Parathyroid adenoma (tissue), 2 donors: ENCODE measurements at regions not wholly inside any gene's neighbourhood (a gene's known extent, or its start where the extent isn't known, plus 50 kb on each side); places are given as distances from the start of the nearest gene placed in this dataset.

ENCODE experiments used
- H2AFZ ChIP-seq: fragments of 300-600 bp; sonication (generic); one replicate; pipeline ENCODE4 v1.7.0; 2017; ENCODE audit warnings: antibody characterized with exemption, mild to moderate bottlenecking
- H3K27ac ChIP-seq: fragments of 300-600 bp; sonication (generic); one replicate; pipeline ENCODE4 v1.7.0; 2017
- H3K27me3 ChIP-seq: fragments of 300-600 bp; sonication (generic); one replicate; pipeline ENCODE4 v1.7.0; 2017; ENCODE audit warnings: low read length; ENCODE audit not compliant: control insufficient read depth, insufficient read depth
- H3K36me3 ChIP-seq: fragments of 300-600 bp; sonication (generic); one replicate; pipeline ENCODE4 v1.7.0; 2017; ENCODE audit warnings: low read length; ENCODE audit not compliant: control insufficient read depth, insufficient read depth
- H3K4me1 ChIP-seq: fragments of 300-600 bp; sonication (generic); one replicate; pipeline ENCODE4 v1.7.0; 2017; ENCODE audit warnings: control low read depth
- H3K4me2 ChIP-seq: fragments of 300-600 bp; sonication (generic); one replicate; pipeline ENCODE4 v1.7.0; 2017; ENCODE audit warnings: low read length
- H3K4me3 ChIP-seq: fragments of 300-600 bp; sonication (generic); one replicate; pipeline ENCODE4 v1.7.0; 2017; ENCODE audit warnings: low read depth, low read length
- H3K79me2 ChIP-seq: fragments of 300-600 bp; sonication (generic); one replicate; pipeline ENCODE4 v1.7.0; 2017; ENCODE audit warnings: control low read depth
- H3K9ac ChIP-seq: fragments of 300-600 bp; sonication (generic); one replicate; pipeline ENCODE4 v1.7.0; 2017; ENCODE audit warnings: mild to moderate bottlenecking
- H3K9me3 ChIP-seq: fragments of 300-600 bp; sonication (generic); one replicate; pipeline ENCODE4 v1.7.0; 2017; ENCODE audit warnings: low read length; ENCODE audit not compliant: control insufficient read depth
- TF ChIP-seq, protein P1 (sequence below): fragments of 300-600 bp; sonication (generic); IDR thresholded peaks from one replicate; pipeline ENCODE4 v1.7.0; 2017; ENCODE audit warnings: antibody characterized with exemption, mild to moderate bottlenecking
- donor health status: primary hyperparathyroidism.

DNA sequence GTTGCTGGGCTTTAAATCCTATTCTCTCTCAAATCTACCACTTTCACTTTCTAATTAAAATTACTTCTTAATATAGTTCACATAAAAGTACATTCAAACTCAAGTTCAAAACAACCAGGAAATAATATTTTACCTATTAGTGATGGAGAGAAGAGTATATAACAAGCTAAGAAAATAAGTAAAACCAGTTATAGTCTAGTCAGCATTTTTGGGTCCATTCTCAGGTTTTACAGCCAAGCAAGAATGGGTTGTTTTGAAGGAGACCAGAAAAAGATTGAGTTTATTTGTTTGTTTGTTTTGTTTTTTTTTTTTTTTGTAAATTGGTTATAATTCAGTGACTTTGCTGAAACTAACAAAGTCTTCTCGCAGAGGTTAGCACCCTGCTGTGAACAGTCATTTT is 106.3 kb upstream of the PTPRZ1 start:
- Histone ChIP-seq H3K9ac (no peak overlapping the region), H3K4me2 (no peak overlapping the region), H3K4me3 (no peak overlapping the region), H3K36me3 (no peaks in the 10 kb centered on the region), H3K27me3 (no peaks in the 10 kb centered on the region), H3K27ac (no peak overlapping the region), H3K9me3 (no peaks in the 10 kb centered on the region), H2AFZ (no peak overlapping the region), H3K79me2 (no peaks in the 10 kb centered on the region), H3K4me1 (no peaks in the 10 kb centered on the region)
- TF ChIP-seq, protein P1, sequence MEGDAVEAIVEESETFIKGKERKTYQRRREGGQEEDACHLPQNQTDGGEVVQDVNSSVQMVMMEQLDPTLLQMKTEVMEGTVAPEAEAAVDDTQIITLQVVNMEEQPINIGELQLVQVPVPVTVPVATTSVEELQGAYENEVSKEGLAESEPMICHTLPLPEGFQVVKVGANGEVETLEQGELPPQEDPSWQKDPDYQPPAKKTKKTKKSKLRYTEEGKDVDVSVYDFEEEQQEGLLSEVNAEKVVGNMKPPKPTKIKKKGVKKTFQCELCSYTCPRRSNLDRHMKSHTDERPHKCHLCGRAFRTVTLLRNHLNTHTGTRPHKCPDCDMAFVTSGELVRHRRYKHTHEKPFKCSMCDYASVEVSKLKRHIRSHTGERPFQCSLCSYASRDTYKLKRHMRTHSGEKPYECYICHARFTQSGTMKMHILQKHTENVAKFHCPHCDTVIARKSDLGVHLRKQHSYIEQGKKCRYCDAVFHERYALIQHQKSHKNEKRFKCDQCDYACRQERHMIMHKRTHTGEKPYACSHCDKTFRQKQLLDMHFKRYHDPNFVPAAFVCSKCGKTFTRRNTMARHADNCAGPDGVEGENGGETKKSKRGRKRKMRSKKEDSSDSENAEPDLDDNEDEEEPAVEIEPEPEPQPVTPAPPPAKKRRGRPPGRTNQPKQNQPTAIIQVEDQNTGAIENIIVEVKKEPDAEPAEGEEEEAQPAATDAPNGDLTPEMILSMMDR: no peak

DNA sequence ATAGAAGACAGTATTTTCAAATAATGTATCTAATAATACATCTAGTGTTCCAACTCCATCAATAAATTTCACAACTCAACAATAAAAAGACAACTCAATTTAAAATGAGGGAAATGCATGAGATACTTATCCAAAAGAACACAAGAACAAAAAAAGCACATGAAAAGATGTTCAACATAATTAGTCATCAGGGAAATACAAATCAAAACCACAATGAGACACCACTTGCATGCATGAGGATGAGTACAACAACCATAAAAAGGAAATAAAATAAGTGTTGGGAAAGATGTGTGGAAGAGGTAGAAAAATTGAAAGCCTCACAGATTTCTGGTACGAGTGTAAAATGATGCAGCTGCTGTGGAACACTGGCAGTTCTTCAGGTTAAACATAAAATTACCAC is 111.6 kb upstream of the PTPRZ1 start:
- H3K27ac ChIP-seq: no peak overlapping the region
- H3K4me2 ChIP-seq: no peak overlapping the region
- H3K9ac ChIP-seq: no peak overlapping the region
- no peak overlapping the region for H3K4me3 ChIP-seq
- H3K79me2 ChIP-seq: no peaks in the 10 kb centered on the region
- no peaks in the 10 kb centered on the region for H3K4me1 ChIP-seq
- H3K36me3 ChIP-seq: no peaks in the 10 kb centered on the region
- no peak overlapping the region for H2AFZ ChIP-seq
- no peaks in the 10 kb centered on the region for H3K9me3 ChIP-seq
- TF ChIP-seq, protein P1: no peak
- H3K27me3 ChIP-seq: no peaks in the 10 kb centered on the region

DNA sequence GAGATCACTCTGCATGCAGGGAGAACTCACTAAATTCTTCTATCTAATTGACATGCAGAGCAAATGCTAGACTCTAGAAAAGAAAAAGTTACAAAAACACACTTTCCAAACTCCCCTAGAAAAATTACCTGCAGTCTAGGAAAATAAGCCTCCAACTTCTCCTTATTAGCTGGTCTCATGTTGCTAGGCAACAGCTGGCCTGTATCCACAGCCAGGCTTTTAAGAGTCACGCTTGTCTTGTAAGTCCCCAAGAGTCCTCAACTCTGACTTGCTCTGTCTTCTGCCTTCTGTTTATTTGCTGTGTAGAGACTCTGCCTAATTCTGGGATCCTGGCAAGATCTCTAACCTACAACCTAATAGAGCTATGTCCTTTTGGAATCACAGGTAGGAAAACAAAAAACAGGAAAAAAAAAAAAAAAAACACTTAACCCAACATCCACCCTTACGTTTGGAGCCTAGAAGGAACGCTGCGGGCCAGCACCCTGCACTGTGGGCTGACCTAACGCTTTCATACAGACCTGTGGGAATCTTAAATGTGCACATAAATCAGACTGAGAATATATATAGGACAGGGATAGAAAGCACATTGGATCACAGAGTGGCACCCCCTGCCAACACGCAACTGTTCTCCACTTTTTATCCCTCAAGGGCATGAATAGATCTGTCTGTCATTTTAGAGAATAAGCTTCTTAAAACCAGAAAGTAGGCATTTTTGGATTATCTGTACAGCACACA is 117.0 kb upstream of the PTPRZ1 start:
- H3K4me1 ChIP-seq: no peaks in the 10 kb centered on the region
- H3K4me3 ChIP-seq: no peak overlapping the region
- H3K27ac ChIP-seq: no peak overlapping the region
- H3K27me3 ChIP-seq: no peaks in the 10 kb centered on the region
- no peaks in the 10 kb centered on the region for H3K36me3 ChIP-seq
- H3K9me3 ChIP-seq: no peaks in the 10 kb centered on the region
- TF ChIP-seq, protein P1: no peak
- no peak overlapping the region for H2AFZ ChIP-seq
- no peak overlapping the region for H3K9ac ChIP-seq
- no peaks in the 10 kb centered on the region for H3K79me2 ChIP-seq
- no peak overlapping the region for H3K4me2 ChIP-seq

DNA sequence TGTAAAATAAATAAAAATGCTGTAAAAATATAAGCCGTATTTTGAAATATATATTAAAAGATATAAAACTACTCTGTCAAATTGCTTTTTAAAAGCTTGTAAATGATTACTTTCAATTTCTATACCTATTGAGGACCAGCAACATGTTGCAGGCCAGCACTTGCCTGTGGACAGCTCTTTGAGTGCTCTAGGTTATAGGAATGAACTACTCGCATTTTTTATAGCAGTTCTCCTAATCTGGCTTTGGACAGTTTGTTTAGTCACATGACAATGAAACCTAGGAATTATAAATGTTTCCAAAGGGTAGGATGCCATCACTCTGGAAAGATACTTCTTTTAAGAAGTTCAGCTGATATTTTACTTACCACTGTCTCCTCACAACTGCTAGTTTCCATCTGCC is 117.7 kb upstream of the PTPRZ1 start:
- no peaks in the 10 kb centered on the region for H3K9me3 ChIP-seq
- H3K79me2 ChIP-seq: no peaks in the 10 kb centered on the region
- H3K9ac ChIP-seq: no peak overlapping the region
- TF ChIP-seq, protein P1: no peak
- H3K36me3 ChIP-seq: no peaks in the 10 kb centered on the region
- H3K27ac ChIP-seq: no peak overlapping the region
- no peak overlapping the region for H3K4me2 ChIP-seq
- no peaks in the 10 kb centered on the region for H3K4me1 ChIP-seq
- no peaks in the 10 kb centered on the region for H3K27me3 ChIP-seq
- H2AFZ ChIP-seq: no peak overlapping the region
- H3K4me3 ChIP-seq: no peak overlapping the region

DNA sequence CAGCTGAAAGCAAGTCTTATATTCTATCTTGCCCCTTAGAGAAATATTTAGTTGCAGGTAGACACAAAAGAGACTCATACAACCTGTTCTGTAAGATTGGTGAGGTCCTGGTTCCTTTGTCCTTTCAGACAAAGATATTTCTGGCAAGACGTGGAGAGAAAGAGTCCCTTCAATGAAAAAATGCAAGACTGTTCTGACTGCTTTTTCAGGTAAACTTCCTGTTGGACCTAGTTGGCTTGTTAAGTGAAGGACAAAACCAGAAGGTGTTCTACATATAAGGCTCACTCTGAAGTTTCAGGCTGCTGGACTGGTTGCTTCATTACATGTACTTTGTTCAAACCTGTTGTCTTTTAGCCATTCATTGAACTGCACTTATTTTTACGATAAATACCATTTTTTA is 119.0 kb upstream of the PTPRZ1 start:
- H3K4me1 ChIP-seq: no peaks in the 10 kb centered on the region
- H2AFZ ChIP-seq: no peak overlapping the region
- H3K27ac ChIP-seq: no peak overlapping the region
- TF ChIP-seq, protein P1: no peak
- H3K79me2 ChIP-seq: no peaks in the 10 kb centered on the region
- H3K4me2 ChIP-seq: no peak overlapping the region
- no peak overlapping the region for H3K4me3 ChIP-seq
- no peaks in the 10 kb centered on the region for H3K9me3 ChIP-seq
- H3K27me3 ChIP-seq: no peaks in the 10 kb centered on the region
- H3K9ac ChIP-seq: no peak overlapping the region
- no peaks in the 10 kb centered on the region for H3K36me3 ChIP-seq
